Esophagus squamous epithelium (tissue), 4 donors: ENCODE measurements at regions not wholly inside any gene's neighbourhood (a gene's known extent, or its start where the extent isn't known, plus 50 kb on each side); places are given as distances from the start of the nearest gene placed in this dataset.

ENCODE experiments used
- POLR2A ChIP-seq, 4 donors: fragments of 450-650 bp; IDR thresholded peaks; one replicate each; pipeline ENCODE4 v1.6.1; 2017; ENCODE audit warnings: antibody characterized with exemption in 4 of 4, mild to moderate bottlenecking in 4 of 4, moderate library complexity in 3 of 4
- TF ChIP-seq, protein P1 (sequence below), 6 experiments: fragments of 450-650 bp in 4 of 6; fragments of 200-600 bp in 2 of 6; sonication (generic) in 2 of 6; IDR thresholded peaks; one replicate each; pipeline ENCODE4 v1.5.1; 2016 to 2019; ENCODE audit warnings: antibody characterized with exemption in 6 of 6, mild to moderate bottlenecking in 4 of 6, moderate library complexity in 4 of 6

DNA sequence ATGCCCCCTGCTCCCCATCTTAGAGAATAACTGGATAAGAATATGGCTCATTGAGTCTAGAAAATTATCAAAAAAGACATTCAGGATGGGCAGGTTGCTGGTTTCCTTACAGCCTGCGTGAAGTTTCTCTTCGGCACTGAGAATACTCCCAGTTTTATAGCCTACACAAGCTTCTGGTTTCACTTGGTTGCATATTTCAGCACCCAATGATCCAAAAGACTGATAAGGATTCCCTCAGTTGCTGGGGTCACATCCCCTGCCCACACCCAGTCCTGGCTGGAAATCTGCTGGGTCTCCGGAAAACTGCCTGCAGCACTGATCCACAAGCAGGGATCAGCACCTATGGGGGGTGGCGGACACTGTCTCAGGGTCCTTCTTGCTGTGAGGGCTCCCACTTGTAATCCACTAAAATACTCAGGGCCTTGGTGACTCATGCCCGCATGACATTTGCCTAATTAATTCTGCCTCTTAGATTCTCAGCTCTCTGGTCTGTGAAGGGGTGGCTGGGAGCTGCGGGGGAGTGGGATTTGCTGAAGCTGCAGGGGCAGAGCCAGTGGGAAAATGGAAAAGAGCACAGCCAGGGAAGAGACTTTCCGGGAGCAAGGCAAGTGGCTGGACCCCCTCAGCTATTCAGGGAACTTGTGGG is 142.5 kb downstream of the ZNF648 start:
- TF ChIP-seq POLR2A (IDR thresholded peaks at IDR 0.05): no peak
- TF ChIP-seq, protein P1, sequence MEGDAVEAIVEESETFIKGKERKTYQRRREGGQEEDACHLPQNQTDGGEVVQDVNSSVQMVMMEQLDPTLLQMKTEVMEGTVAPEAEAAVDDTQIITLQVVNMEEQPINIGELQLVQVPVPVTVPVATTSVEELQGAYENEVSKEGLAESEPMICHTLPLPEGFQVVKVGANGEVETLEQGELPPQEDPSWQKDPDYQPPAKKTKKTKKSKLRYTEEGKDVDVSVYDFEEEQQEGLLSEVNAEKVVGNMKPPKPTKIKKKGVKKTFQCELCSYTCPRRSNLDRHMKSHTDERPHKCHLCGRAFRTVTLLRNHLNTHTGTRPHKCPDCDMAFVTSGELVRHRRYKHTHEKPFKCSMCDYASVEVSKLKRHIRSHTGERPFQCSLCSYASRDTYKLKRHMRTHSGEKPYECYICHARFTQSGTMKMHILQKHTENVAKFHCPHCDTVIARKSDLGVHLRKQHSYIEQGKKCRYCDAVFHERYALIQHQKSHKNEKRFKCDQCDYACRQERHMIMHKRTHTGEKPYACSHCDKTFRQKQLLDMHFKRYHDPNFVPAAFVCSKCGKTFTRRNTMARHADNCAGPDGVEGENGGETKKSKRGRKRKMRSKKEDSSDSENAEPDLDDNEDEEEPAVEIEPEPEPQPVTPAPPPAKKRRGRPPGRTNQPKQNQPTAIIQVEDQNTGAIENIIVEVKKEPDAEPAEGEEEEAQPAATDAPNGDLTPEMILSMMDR (IDR thresholded peaks at IDR 0.05): no peak
